ENCODE measurements at regions not wholly inside any gene's neighbourhood (a gene's known extent, or its start where the extent isn't known, plus 50 kb on each side); places are given as distances from the start of the nearest gene placed in this dataset.

DNA sequence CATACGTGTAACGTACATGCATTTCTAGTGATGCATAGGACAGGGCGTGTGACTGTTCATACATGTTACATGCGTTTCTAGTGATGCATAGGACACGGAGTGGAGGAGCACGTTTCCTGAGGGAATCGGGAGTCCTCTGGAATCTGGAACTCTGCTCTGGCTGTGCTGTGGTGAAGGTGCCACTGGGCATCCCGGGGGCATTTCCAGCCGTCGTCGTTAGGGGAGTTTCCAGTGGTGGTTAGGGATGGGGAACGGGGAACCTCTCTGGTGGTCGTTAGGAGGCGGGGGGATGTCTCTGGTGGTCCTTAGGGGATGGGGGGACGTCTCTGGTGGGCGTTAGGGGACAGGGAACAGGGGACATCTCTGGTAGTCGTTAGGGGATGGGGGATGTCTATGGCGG is 209.6 kb upstream of the SOX1 start:
- in situ Hi-C loops (cut with HindIII; ENCODE audit: low pct_unique_long_range_greater_than_20kb, low sequenced_read_pairs) = no loop called here
- DNase-seq (ENCODE audit: low read depth in 1 of 2, low spot score in 1 of 2) = no peak
- TF ChIP-seq JUND (IDR thresholded peaks at IDR 0.05; ENCODE audit: low read depth) = no peak

DNA sequence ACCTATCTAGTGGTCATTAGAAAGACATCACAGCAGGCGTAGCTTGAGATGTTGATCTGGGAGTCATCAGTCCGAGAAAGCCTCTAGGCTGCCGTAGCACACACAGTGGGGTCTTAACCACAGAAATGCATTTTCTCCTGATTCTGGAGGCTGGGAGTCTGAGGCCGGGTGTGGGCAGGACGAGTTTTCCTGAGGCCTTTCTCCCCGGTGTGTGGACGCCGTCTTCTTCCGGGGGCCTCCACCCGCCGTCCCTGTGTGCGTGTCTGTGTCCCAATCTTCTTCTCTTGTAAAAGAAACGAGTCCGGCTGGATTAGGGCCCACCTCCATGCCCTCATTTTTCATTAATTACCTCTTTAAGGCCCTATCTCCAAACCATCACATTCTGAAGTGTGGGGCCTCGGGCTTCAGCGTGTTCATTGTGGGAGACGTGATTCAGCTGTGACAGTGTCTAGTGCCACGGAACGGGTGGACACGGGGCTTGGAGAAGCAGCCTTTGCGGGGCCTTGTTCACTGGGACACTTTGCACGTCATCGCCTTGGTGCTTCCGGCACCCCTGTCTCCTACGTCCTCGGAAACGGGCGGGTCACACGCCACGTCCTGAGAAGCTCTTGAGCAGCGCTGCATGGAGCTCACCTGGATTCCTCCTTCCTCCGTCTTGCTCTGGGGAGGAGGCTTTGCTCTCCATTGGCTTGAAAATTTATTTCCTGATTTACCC is 208.9 kb upstream of the SOX1 start:
- TF ChIP-seq JUND (IDR thresholded peaks at IDR 0.05; ENCODE audit: low read depth) = no peak
- in situ Hi-C loops (cut with HindIII; ENCODE audit: low pct_unique_long_range_greater_than_20kb, low sequenced_read_pairs) = no loop called here
- no peak for DNase-seq (ENCODE audit: low read depth in 1 of 2, low spot score in 1 of 2)

DNA sequence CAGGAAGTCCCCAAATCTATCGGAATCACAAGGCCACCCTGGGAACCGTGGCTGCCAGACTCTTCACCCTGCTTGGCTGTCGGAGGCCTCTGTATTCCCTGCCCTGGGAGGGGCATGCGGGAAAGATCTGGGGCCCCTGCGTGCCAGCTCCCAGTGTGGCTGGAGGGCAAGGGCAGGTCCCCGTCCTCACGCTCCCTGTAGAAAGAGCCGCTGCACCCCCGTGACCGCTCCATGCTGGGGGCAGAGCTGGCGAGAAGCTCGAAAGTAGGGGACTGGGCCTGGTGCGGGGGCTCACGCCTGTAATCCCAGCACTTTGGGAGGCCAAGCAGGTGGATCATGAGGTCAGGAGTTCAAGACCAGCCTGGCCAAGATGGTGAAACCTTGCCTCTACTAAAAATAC is 208.4 kb upstream of the SOX1 start:
- TF ChIP-seq JUND (IDR thresholded peaks at IDR 0.05; ENCODE audit: low read depth) = no peak
- in situ Hi-C loops (cut with HindIII; ENCODE audit: low pct_unique_long_range_greater_than_20kb, low sequenced_read_pairs) = no loop called here
- DNase-seq (ENCODE audit: low read depth in 1 of 2, low spot score in 1 of 2) = no peak

DNA sequence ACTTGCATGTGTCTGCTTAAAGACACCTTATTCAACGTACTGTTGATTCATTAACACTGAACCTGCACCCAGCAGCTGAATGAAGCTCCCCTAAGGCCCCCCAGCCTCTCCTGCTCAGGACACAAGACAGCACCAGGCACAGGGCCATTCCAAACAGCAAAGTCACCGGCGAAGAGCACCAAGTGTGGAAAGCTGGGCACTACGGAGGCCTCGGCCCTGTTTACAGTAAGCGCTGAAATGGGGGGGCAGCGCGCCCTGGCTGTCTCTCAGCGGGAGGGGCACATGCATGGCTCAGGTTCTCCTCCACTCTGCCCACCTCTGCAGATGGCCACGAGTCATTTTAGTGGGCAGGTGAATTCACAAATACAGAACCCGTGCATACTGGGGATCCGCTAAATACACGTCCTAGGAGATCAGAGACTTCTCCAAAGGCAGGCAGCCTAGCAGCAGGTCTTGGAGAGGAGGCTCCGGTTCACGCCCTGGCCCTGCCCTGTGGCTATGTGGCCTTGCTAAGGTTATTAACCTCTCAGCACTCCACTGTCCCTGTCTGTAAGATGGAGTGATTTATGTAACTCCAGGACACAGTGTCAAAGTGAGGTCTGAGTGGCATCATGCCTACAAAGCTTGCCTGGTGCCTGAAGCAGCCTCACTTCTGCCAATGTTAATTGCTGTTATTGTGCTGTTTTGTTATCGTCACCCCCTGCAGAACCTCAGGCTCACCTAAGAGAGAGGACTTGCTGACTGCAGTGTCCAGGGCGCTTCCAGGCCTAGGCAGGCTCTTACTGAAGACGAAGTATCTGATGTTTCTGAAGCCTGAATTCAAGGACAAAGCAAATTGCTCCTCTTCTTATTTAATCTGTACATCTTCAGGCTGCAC is 207.4 kb upstream of the SOX1 start:
- TF ChIP-seq JUND (IDR thresholded peaks at IDR 0.05; ENCODE audit: low read depth) = no peak
- in situ Hi-C loops (cut with HindIII; ENCODE audit: low pct_unique_long_range_greater_than_20kb, low sequenced_read_pairs) = no loop called here
- DNase-seq (ENCODE audit: low read depth in 1 of 2, low spot score in 1 of 2) = no peak

DNA sequence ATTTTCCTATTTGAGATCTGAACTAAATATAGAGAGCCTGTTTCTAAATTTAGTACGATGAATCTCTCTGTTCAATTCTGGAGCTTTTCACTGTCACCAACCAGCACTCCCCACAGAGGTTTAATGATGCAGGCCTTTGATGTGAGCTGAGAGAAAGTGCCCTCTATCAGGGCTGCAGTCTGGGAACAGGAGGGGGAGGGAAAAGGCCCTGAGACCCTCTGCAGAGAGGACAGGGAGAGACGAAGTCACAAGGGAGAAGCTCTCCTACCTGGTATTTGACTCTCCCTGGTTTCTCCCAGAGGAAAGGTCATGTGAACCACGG is 206.8 kb upstream of the SOX1 start:
- DNase-seq (ENCODE audit: low read depth in 1 of 2, low spot score in 1 of 2) = no peak
- TF ChIP-seq JUND (IDR thresholded peaks at IDR 0.05; ENCODE audit: low read depth) = no peak
- in situ Hi-C loops (cut with HindIII; ENCODE audit: low pct_unique_long_range_greater_than_20kb, low sequenced_read_pairs) = no loop called here

DNA sequence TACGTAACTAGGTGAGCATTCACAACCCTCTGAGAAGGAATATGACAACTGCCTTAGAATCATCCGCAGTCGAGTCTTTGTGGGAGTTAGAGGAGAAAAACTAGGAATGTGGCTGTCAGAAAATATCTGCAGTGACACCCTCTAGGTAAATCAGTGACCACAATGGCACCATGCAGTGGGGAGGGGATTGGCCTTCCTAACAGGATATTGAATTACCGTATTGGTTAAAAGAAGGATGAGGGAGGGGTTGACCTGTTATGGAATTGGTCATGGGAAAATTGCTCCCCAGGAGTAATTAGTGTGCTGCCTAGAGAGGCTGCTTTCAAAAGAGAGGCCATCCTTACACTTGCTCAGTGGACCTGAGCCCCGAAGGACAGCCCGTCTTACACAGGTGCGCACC is 205.6 kb upstream of the SOX1 start:
- DNase-seq (ENCODE audit: low read depth in 1 of 2, low spot score in 1 of 2) = no peak
- no peak for TF ChIP-seq JUND (IDR thresholded peaks at IDR 0.05; ENCODE audit: low read depth)
- in situ Hi-C loops (cut with HindIII; ENCODE audit: low pct_unique_long_range_greater_than_20kb, low sequenced_read_pairs) = no loop called here

DNA sequence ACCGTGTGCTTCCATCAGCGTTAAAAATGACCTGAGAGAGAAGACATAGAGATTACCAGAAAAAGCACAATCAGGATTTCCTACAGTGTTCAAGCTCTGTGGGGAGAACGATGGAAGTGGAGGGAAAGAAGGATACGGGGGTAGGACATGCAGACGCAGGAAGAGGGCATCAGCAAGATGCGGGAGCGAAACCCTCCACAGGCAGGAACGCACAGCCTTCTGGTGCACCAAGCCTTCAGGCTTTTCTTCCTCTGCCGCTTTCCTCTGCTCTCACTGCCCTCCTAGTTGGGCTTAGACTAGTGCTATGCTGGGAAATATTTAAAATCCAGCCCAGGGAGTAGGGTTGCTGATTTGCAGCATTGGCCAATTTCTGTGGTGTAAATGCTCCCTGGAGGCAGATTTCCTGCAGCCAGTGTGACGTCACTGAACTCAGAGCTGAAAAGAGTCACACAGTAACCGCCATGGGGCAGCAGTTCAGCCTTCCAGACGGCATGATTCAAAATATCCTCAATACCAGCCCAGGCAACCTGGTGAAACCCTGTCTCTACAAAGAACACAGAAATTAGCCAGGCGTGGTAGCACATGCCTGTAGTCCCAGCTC is 205.1 kb upstream of the SOX1 start:
- in situ Hi-C loops (cut with HindIII; ENCODE audit: low pct_unique_long_range_greater_than_20kb, low sequenced_read_pairs) = no loop called here
- no peak for TF ChIP-seq JUND (IDR thresholded peaks at IDR 0.05; ENCODE audit: low read depth)
- DNase-seq (ENCODE audit: low read depth in 1 of 2, low spot score in 1 of 2) = peak in 1 of 2 experiments; percentile 13

DNA sequence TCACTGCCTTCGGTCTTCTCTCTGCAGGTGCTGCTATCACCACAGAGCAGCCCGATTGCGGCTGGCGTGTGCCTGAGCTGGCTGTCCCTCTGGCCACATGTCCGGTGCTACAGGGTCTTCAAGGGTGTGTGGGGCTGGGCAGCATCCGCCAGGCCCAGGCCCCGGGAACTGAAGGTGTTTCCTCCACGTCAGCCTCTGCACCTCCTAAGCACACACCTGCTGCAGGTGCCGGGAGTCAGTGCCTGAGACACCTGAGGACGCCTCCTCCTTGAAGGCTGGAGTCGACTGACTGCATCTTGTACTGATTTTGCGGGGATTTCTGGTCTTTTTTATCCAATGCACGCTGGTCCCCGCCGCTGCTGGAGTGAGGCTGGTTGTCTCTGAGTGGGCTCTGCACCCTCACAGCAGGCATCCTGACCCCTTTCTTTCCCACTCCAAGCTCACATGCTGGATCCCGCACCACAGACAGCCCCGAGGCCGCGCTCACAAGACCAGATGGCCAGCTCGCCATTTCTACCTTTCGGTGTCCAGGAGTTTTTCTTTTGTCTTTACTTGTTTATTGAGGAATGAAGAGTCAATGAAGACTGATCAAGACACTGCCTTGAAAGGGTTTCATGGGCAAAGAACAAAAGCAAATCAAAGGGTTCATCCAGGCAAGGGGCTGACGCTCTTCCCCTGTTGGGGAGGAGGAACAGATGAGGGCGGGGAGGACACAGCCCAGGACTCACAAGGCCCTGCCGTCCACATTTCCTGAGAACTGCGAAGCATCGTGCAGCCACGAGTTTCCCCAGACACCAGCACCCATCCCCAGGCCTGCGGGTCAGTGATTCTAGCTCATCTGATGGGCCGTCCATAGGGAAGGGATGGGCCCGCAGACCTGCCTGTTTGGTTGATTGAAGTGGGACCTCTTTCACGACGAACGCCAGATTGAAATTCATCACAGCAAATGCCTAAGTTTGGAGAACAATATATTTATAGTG is 203.8 kb upstream of the SOX1 start:
- TF ChIP-seq JUND (IDR thresholded peaks at IDR 0.05; ENCODE audit: low read depth) = no peak
- in situ Hi-C loops (cut with HindIII; ENCODE audit: low pct_unique_long_range_greater_than_20kb, low sequenced_read_pairs) = no loop called here
- DNase-seq (ENCODE audit: low read depth in 1 of 2, low spot score in 1 of 2) = no peak

DNA sequence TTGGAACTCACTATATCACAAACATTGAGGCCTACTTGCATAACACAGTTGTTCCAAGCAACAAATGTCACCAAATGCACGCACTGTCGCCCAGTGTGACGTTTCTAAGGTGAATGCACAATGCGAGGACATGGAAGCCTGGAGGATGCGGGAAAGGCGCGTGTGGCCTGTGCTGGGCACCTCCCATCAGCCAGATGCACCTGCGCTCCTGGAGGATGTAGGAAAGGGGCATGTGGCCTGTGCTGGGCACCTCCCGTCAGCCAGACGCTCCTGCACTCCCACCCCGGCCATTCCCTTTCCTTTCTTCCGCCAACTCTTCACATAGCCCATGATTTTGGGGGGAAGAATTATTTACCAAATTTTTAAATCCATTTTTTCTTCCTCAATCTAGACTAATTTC is 202.4 kb upstream of the SOX1 start:
- in situ Hi-C loops (cut with HindIII; ENCODE audit: low pct_unique_long_range_greater_than_20kb, low sequenced_read_pairs) = no loop called here
- no peak for DNase-seq (ENCODE audit: low read depth in 1 of 2, low spot score in 1 of 2)
- TF ChIP-seq JUND (IDR thresholded peaks at IDR 0.05; ENCODE audit: low read depth) = no peak

DNA sequence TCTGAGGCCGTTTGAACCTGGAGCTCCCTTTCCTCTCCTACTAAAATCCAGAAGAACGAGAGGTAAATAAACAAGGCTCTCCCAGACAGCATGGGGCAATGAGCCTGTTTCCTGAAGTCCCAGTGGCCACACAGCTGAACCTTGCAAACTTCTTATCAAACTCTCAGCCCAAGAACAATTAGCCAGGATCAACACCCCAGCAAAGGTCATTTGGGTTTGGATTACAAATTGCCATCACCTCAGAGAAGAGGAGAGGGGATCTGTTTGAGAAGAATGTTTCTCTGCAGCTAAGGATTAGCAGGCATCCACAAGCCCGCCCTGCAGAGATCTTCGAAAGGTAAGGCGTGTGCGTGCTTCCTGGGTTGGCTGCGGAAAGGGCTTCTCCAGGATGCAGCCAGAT is 201.9 kb upstream of the SOX1 start:
- no peak for TF ChIP-seq JUND (IDR thresholded peaks at IDR 0.05; ENCODE audit: low read depth)
- in situ Hi-C loops (cut with HindIII; ENCODE audit: low pct_unique_long_range_greater_than_20kb, low sequenced_read_pairs) = no loop called here
- DNase-seq (ENCODE audit: low read depth in 1 of 2, low spot score in 1 of 2) = no peak

DNA sequence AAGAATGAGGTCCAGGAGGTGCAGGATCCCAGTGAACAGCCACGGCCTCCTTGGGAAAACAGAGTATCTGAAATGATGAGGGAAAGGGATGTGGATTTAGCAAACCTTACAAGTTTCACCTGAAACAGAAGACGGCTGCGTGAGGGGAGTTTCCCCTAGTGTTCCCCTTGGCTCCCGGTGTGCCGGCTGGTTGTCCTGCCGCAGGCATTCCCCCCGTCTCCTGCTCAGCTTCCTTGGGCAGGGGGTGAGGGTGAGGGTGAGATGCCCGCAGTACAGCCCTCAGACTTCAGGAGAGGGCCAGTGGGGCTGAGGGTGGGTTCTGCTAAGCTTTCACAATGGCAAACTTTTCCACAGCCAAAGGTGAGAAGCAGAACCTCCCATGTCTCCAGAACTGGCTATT is 201.1 kb upstream of the SOX1 start:
- no peak for DNase-seq (ENCODE audit: low read depth in 1 of 2, low spot score in 1 of 2)
- no peak for TF ChIP-seq JUND (IDR thresholded peaks at IDR 0.05; ENCODE audit: low read depth)
- in situ Hi-C loops (cut with HindIII; ENCODE audit: low pct_unique_long_range_greater_than_20kb, low sequenced_read_pairs) = no loop called here

DNA sequence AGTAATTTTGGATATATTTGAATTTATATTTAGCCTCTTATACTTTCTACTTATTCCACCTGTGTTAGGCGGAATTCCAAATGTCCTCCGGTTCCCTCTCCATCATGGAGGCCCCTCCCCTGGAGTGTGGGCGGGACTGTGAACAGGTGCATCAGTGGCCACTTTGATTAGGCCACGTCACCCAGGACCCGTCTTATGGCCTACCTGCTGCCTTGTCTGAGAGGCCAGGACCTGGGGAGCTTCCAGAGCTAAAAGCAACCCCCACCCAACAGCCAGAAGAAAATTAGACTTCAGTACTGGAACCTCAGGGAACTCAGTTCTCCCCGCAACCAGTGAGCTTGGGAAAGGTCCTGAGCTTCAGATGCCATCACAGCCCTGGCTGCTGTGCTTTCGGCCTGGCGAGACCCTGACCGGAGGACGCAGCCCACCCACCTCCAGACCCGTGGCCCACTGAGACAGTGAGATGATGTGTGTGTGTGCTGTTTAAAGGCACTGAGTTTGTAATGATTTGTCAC is 200.2 kb upstream of the SOX1 start:
- DNase-seq (ENCODE audit: low read depth in 1 of 2, low spot score in 1 of 2) = no peak
- TF ChIP-seq JUND (IDR thresholded peaks at IDR 0.05; ENCODE audit: low read depth) = no peak
- in situ Hi-C loops (cut with HindIII; ENCODE audit: low pct_unique_long_range_greater_than_20kb, low sequenced_read_pairs) = no loop called here

Data from T47D (cell line).